ENCODE measurements at regions not wholly inside any gene's neighbourhood (a gene's known extent, or its start where the extent isn't known, plus 50 kb on each side); places are given as distances from the start of the nearest gene placed in this dataset.

DNA sequence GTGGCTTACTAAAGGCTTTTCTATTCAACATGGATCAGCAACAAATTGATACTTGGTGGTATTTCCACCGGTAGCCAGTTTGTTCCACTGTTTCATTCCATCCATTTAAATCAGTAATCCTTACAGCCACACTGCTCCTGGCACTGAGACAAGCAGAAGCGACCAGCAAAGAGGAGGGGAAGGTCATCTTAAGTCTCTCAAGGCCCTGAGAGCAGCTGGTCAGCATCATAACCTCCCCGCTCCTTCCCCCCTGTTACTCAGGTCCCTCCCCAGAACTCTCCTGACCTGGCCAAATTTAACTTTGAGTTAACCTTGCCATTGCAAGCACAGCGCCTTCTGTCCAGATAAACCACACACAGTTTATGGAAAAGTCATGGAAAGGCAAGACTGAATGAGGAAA lies 331.3 kb upstream of the KLF3 start:
- TF ChIP-seq, protein P1, sequence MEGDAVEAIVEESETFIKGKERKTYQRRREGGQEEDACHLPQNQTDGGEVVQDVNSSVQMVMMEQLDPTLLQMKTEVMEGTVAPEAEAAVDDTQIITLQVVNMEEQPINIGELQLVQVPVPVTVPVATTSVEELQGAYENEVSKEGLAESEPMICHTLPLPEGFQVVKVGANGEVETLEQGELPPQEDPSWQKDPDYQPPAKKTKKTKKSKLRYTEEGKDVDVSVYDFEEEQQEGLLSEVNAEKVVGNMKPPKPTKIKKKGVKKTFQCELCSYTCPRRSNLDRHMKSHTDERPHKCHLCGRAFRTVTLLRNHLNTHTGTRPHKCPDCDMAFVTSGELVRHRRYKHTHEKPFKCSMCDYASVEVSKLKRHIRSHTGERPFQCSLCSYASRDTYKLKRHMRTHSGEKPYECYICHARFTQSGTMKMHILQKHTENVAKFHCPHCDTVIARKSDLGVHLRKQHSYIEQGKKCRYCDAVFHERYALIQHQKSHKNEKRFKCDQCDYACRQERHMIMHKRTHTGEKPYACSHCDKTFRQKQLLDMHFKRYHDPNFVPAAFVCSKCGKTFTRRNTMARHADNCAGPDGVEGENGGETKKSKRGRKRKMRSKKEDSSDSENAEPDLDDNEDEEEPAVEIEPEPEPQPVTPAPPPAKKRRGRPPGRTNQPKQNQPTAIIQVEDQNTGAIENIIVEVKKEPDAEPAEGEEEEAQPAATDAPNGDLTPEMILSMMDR (IDR thresholded peaks at IDR 0.05 in 8 of 11, conservative IDR thresholded peaks at IDR 0.05 in 3 of 11), result no peak
- TF ChIP-seq POLR2A (IDR thresholded peaks at IDR 0.05), result no peak
- TF ChIP-seq POLR2AphosphoS5 (IDR thresholded peaks at IDR 0.05), result no peak

Data from spleen (tissue), 7 donors.